NCI-H345 (cell line): ENCODE measurements at regions not wholly inside any gene's neighbourhood (a gene's known extent, or its start where the extent isn't known, plus 50 kb on each side); places are given as distances from the start of the nearest gene placed in this dataset.
"Not testable (repeated sequence)": the region's sequence is repeated elsewhere in the genome, so short reads cannot be mapped to it uniquely, and the experiment has no call there.

ENCODE experiments used
- DNase-seq: peaks from one replicate; lab custom pipeline; 2025; lab: John Stamatoyannopoulos, UW

GRCh38 chr3:81910244-81910852 lies 148.9 kb upstream of the GBE1 start:
- peak; percentile 14 for DNase-seq

- no peak for DNase-seq
Measured at GRCh38 chr3:81909796-81910195, 148.4 kb upstream of the GBE1 start.

GRCh38 chr3:81908561-81908960 lies 147.1 kb upstream of the GBE1 start:
- DNase-seq, result no peak

GRCh38 chr3:81898336-81898735 lies 136.9 kb upstream of the GBE1 start:
- no peak for DNase-seq

- no peak for DNase-seq
Measured at GRCh38 chr3:81894598-81894997, 133.2 kb upstream of the GBE1 start.

- peak; percentile 47 for DNase-seq
Measured at GRCh38 chr3:81891055-81891895, 129.8 kb upstream of the GBE1 start.

- no peak for DNase-seq
Measured at GRCh38 chr3:81888914-81889557, 127.6 kb upstream of the GBE1 start.

- no peak for DNase-seq
Measured at GRCh38 chr3:81887448-81887847, 126.0 kb upstream of the GBE1 start.

- no peak for DNase-seq
Measured at GRCh38 chr3:81886081-81886480, 124.6 kb upstream of the GBE1 start.

- DNase-seq, result no peak
Measured at GRCh38 chr3:81884791-81885190, 123.3 kb upstream of the GBE1 start.

- no peak for DNase-seq
Measured at GRCh38 chr3:81876826-81877225, 115.4 kb upstream of the GBE1 start.

GRCh38 chr3:81874738-81875137 lies 113.3 kb upstream of the GBE1 start:
- DNase-seq, result no peak

- DNase-seq, result no peak
Measured at GRCh38 chr3:81872566-81872965, 111.1 kb upstream of the GBE1 start.

- DNase-seq, result no peak
Measured at GRCh38 chr3:81871358-81872155, 110.1 kb upstream of the GBE1 start.

GRCh38 chr3:81869382-81869781 lies 107.9 kb upstream of the GBE1 start:
- DNase-seq, result no peak

GRCh38 chr3:81868597-81868996 lies 107.2 kb upstream of the GBE1 start:
- DNase-seq, result no peak

- no peak for DNase-seq
Measured at GRCh38 chr3:81867875-81868274, 106.4 kb upstream of the GBE1 start.

- not testable (repeated sequence) for DNase-seq
Measured at GRCh38 chr3:81865164-81865563, 103.7 kb upstream of the GBE1 start.

- no peak for DNase-seq
Measured at GRCh38 chr3:81864272-81864671, 102.8 kb upstream of the GBE1 start.

- DNase-seq, result no peak
Measured at GRCh38 chr3:81863756-81864155, 102.3 kb upstream of the GBE1 start.

- no peak for DNase-seq
Measured at GRCh38 chr3:81861593-81861992, 100.1 kb upstream of the GBE1 start.

- no peak for DNase-seq
Measured at GRCh38 chr3:81859524-81859923, 98.1 kb upstream of the GBE1 start.
